ENCODE measurements at regions not wholly inside any gene's neighbourhood (a gene's known extent, or its start where the extent isn't known, plus 50 kb on each side); places are given as distances from the start of the nearest gene placed in this dataset.
"Not testable (repeated sequence)": the region's sequence is repeated elsewhere in the genome, so short reads cannot be mapped to it uniquely, and the experiment has no call there.

DNA sequence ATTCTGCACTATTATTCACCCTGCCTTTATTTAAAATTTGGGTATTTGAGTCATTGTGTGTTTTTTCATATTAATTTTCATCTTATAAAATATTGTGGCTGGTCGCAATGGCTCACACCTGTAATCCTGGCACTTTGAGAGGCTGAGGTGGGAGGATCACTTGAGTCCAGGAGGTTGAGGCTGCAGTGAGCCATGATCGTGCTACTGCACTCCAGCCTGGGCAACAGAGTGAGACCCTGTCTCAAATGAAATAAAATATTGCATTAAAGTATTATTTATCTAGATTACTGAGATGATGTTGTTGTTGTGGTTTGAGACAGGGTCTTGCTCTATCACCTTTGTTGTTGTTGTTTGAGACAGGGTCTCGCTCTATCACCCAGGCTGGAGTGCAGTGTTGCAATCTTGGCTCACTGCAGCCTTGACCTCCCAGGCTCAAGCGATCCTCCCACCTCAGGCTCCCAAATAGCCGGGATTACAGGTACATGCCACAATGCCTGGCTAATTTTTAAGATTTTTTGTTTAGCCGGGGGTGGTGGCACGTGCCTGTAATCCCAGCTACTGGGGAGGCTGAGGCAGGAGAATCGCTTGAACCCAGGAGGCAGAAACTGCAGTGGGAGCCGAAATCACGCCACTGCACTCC, 54.8 kb upstream of the LARP1 start:
- TF ChIP-seq, protein P1, sequence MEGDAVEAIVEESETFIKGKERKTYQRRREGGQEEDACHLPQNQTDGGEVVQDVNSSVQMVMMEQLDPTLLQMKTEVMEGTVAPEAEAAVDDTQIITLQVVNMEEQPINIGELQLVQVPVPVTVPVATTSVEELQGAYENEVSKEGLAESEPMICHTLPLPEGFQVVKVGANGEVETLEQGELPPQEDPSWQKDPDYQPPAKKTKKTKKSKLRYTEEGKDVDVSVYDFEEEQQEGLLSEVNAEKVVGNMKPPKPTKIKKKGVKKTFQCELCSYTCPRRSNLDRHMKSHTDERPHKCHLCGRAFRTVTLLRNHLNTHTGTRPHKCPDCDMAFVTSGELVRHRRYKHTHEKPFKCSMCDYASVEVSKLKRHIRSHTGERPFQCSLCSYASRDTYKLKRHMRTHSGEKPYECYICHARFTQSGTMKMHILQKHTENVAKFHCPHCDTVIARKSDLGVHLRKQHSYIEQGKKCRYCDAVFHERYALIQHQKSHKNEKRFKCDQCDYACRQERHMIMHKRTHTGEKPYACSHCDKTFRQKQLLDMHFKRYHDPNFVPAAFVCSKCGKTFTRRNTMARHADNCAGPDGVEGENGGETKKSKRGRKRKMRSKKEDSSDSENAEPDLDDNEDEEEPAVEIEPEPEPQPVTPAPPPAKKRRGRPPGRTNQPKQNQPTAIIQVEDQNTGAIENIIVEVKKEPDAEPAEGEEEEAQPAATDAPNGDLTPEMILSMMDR (IDR thresholded peaks at IDR 0.05), result not testable (repeated sequence)
- not testable (repeated sequence) for TF ChIP-seq POLR2A (IDR thresholded peaks at IDR 0.05)
